GM12878 (cell line): ENCODE measurements at regions not wholly inside any gene's neighbourhood (a gene's known extent, or its start where the extent isn't known, plus 50 kb on each side); places are given as distances from the start of the nearest gene placed in this dataset.

Experiments
- ATAC-seq: fragments of 200-7000 bp; cut with Tn5 transposase; 3 replicates; pipeline ENCODE4 v1.9.1; 2020; ENCODE audit warnings: mild to moderate bottlenecking, moderate library complexity
- BruUV-seq: library from RNA; stranded (reverse); fragments of 400-500 nt; replicated peaks from 2 replicates; lab custom pipeline; 2021; lab: Mats Ljungman, UMichigan
- CTCF ChIA-PET: fragments of 300-600 bp; sonication (Branson Sonifier 250); formaldehyde crosslinking; extraction: SDS; loops from one replicate; lab custom pipeline; 2021; ENCODE audit warnings: inconsistent platforms; lab: Yijun Ruan, JAX
- POLR2A ChIA-PET: fragments of 350-600 bp; formaldehyde crosslinking; extraction: SDS; loops from one replicate; lab custom pipeline; 2021; ENCODE audit warnings: inconsistent platforms; lab: Charles Lee
- RAD21 ChIA-PET: fragments of 300-600 bp; sonication (Branson Sonifier 250); formaldehyde crosslinking; loops from one replicate; lab custom pipeline; 2023; ENCODE audit warnings: antibody characterized with exemption; ENCODE audit not compliant: unreplicated experiment; lab: Charles Lee
- SMC1A ChIA-PET: fragments of 300-600 bp; sonication (Branson Sonifier 250); formaldehyde crosslinking; loops from one replicate; lab custom pipeline; 2023; ENCODE audit not compliant: unreplicated experiment, uncharacterized antibody; lab: Charles Lee
- DNase-seq: peaks from one replicate; pipeline ENCODE4 v3.0.0-alpha.2; 2011; ENCODE audit warnings: low read depth, low spot score
- FAIRE-seq: peaks from 3 replicates; lab custom pipeline; 2011; peaks lifted over from hg19 to GRCh38; lab: Jason Lieb, UNC
- H2AFZ ChIP-seq: 2 replicates; pipeline ENCODE4 v1.6.0; 2011; ENCODE audit warnings: low read depth, low read length, control low read depth; ENCODE audit not compliant: control insufficient read depth
- H3K27ac ChIP-seq: 2 replicates; pipeline ENCODE4 v1.5.1; 2011; ENCODE audit warnings: control low read depth; ENCODE audit not compliant: control insufficient read depth, insufficient read depth
- H3K27me3 ChIP-seq, 2 experiments: replicated peaks in 1 of 2; 2 replicates each; pipeline versions ENCODE4 v1.6.0 to v1.6.1; 2011; ENCODE audit warnings: low read length in 1 of 2; ENCODE audit not compliant: control insufficient read depth in 2 of 2, insufficient read depth in 2 of 2
- H3K36me3 ChIP-seq, 2 experiments: 2 replicates each; pipeline ENCODE4 v1.5.1; 2011; ENCODE audit warnings: low read length in 1 of 2; ENCODE audit not compliant: control insufficient read depth in 2 of 2, insufficient read depth in 2 of 2
- H3K4me1 ChIP-seq: 2 replicates; pipeline ENCODE4 v1.6.1; 2011; ENCODE audit warnings: mild to moderate bottlenecking, low read length, moderate library complexity, mixed read lengths; ENCODE audit not compliant: control insufficient read depth, insufficient read depth
- H3K4me2 ChIP-seq: 2 replicates; pipeline ENCODE4 v1.6.0; 2011; ENCODE audit warnings: control low read depth; ENCODE audit not compliant: control insufficient read depth, insufficient read depth
- H3K4me3 ChIP-seq: fragments of 200-600 bp; sonication (generic); 2 replicates; pipeline ENCODE4 v1.5.1; 2016
- H3K79me2 ChIP-seq: 2 replicates; pipeline ENCODE4 v1.6.0; 2011; ENCODE audit warnings: low read length; ENCODE audit not compliant: control insufficient read depth, insufficient read depth
- H3K9ac ChIP-seq: 2 replicates; pipeline ENCODE4 v1.8.0; 2011; ENCODE audit warnings: low read length, control low read depth, mixed read lengths; ENCODE audit not compliant: control insufficient read depth, insufficient read depth
- H3K9me3 ChIP-seq: replicated peaks from 3 replicates; pipeline ENCODE4 v1.5.1; 2011; ENCODE audit warnings: mild to moderate bottlenecking, low read length; ENCODE audit not compliant: control insufficient read depth, insufficient read depth
- H4K20me1 ChIP-seq: 2 replicates; pipeline ENCODE4 v1.6.0; 2011; ENCODE audit not compliant: control insufficient read depth, insufficient read depth
- ASH2L ChIP-seq: fragments of 300-600, 200-600 bp; sonication (generic); IDR thresholded peaks from 2 replicates; pipeline ENCODE4 v1.6.1; 2017; ENCODE audit warnings: low read depth, mild to moderate bottlenecking, borderline replicate concordance
- CREM ChIP-seq: IDR thresholded peaks from 2 replicates; pipeline ENCODE4 v1.6.1; 2014; ENCODE audit warnings: antibody characterized with exemption, low read depth
- EP300 ChIP-seq, 2 experiments: fragments of 150-350 bp in 1 of 2; IDR thresholded peaks; 2 replicates each; pipeline ENCODE4 v1.6.1; 2011 to 2012; ENCODE audit warnings: low read depth in 2 of 2, low read length in 2 of 2, borderline replicate concordance in 1 of 2, improper control_type of control experiment in 1 of 2, inconsistent platforms in 1 of 2; ENCODE audit not compliant: control insufficient read depth in 1 of 2
- HCFC1 ChIP-seq: fragments of 150-350 bp; IDR thresholded peaks from 2 replicates; pipeline ENCODE4 v1.6.1; 2014; ENCODE audit warnings: low read length
- IKZF1 ChIP-seq: fragments of 450-650 bp; conservative IDR thresholded peaks from 2 replicates; pipeline ENCODE4 v1.6.1; 2017; ENCODE audit warnings: antibody characterized with exemption, mild to moderate bottlenecking
- MTA2 ChIP-seq: fragments of 450-650 bp; IDR thresholded peaks from 2 replicates; pipeline ENCODE4 v1.6.1; 2016; ENCODE audit warnings: low read depth, mild to moderate bottlenecking, moderate library complexity
- POLR2AphosphoS5 ChIP-seq: IDR thresholded peaks from 2 replicates; pipeline ENCODE4 v1.6.1; 2011; ENCODE audit warnings: mild to moderate bottlenecking, low read length, inconsistent platforms
- SMC3 ChIP-seq: IDR thresholded peaks from 2 replicates; pipeline ENCODE4 v1.6.1; 2011; ENCODE audit warnings: low read length, improper control_type of control experiment, borderline replicate concordance
- ZNF24 ChIP-seq: fragments of 450-650 bp; IDR thresholded peaks from 2 replicates; pipeline ENCODE4 v1.6.1; 2017; ENCODE audit warnings: antibody characterized with exemption, mild to moderate bottlenecking
- ZNF274 ChIP-seq: IDR thresholded peaks from one replicate; pipeline ENCODE4 v1.8.0; 2011; ENCODE audit not compliant: insufficient read length, insufficient read depth
- ZNF622 ChIP-seq: fragments of 450-650 bp; IDR thresholded peaks from 2 replicates; pipeline ENCODE4 v1.6.1; 2017; ENCODE audit warnings: mild to moderate bottlenecking, inconsistent platforms
- WGBS: methylation state at CpG from one replicate; pipeline ENCODE4 v1.1.6; 2016; ENCODE audit warnings: low lambda C conversion rate; ENCODE audit not compliant: insufficient replicate concordance, insufficient coverage; ENCODE audit errors: missing lambda C conversion rate; 5-methylcytosine and 5-hydroxymethylcytosine counted together
- in situ Hi-C: fragments of 300-500 bp; cut with MboI; formaldehyde crosslinking; loops from 9 replicates; pipeline ENCODE4 v1.14.3; 2018; ENCODE audit warnings: mixed read lengths
- intact Hi-C: fragments of 100-400 bp; cut with micrococcal nuclease; formaldehyde crosslinking; loops from one replicate; pipeline ENCODE4 v1.14.2; 2022; ENCODE audit not compliant: unreplicated experiment
- TF ChIP-seq, protein P1 (sequence below), 3 experiments: IDR thresholded peaks in 2 of 3; conservative IDR thresholded peaks in 1 of 3; 2 replicates each; pipeline ENCODE4 v1.5.1; 2011; ENCODE audit warnings: low read depth in 3 of 3, low read length in 3 of 3, mild to moderate bottlenecking in 3 of 3, control low read depth in 2 of 3, moderate library complexity in 2 of 3, inconsistent platforms in 1 of 3, mixed read lengths in 1 of 3; ENCODE audit not compliant: control insufficient read depth in 2 of 3, insufficient read depth in 1 of 3; ENCODE audit errors: extremely low read depth in 1 of 3
- TF ChIP-seq, protein P2 (sequence below): fragments of 150-350 bp; IDR thresholded peaks from 2 replicates; pipeline ENCODE4 v1.6.1; 2014; ENCODE audit warnings: mild to moderate bottlenecking, low read depth, low read length
- TF ChIP-seq, protein P3 (sequence below): fragments of 450-650 bp; formaldehyde crosslinking; IDR thresholded peaks from 2 replicates; pipeline ENCODE4 v1.4.0; 2022; ENCODE audit warnings: mild to moderate bottlenecking, moderate library complexity
- TF ChIP-seq, protein P4 (sequence below): fragments of 450-650 bp; formaldehyde crosslinking; IDR thresholded peaks from 2 replicates; pipeline ENCODE4 v1.5.0; 2022; ENCODE audit warnings: mild to moderate bottlenecking, missing genetic modification characterization

DNA sequence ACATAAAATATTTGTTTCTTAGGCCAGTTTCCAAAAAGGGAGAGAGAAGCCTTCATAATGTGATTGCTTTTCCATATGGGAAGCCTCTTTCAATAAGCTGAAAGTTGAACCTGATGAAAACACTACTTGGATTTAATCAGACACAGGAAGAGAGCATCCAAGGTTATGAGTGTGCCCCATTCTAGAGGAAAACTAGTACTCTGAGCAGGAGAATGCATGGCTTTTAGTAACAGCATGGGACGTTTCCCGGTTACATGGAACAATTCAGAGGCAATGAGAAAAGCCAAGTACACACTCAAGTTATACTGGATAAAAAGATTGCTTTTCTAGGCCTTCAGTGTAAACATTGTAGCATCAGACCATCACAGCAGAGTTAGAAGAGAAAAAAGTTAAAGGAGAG is 315.8 kb downstream of the ZNF516 start:
- in situ Hi-C loops (no loop called here), intact Hi-C loops (no loop called here)
- H4K20me1 ChIP-seq = no peaks in the 10 kb centered on the region
- no peaks in the 10 kb centered on the region for H3K4me1 ChIP-seq
- H3K79me2 ChIP-seq = no peaks in the 10 kb centered on the region
- H3K9me3 ChIP-seq = no peaks in the 10 kb centered on the region
- DNase-seq = no peak
- ChIA-PET RAD21 (no interaction called here), CTCF (interaction anchor here (1.4 kb wide), 1 partner anchor 7 kb away, joined by 3 read pairs; no protein-coding TSS in a partner anchor), POLR2A (no interaction called here), SMC1A (no interaction called here)
- ATAC-seq = no peak
- H3K9ac ChIP-seq = no peak overlapping the region
- no peak overlapping the region for H3K4me2 ChIP-seq
- H3K27ac ChIP-seq = no peak overlapping the region
- FAIRE-seq = no peak
- no peak overlapping the region for H2AFZ ChIP-seq
- BruUV-seq = no TSS peak
- H3K4me3 ChIP-seq = no peak overlapping the region
- 0 out of 4 replicates have a peak, but pooled peaks cover 0 to 2% of the 10 kb centered on the region in 2 experiments for H3K27me3 ChIP-seq
- H3K36me3 ChIP-seq = no peaks in the 10 kb centered on the region
- 0% methylated on average over 2 of the region's 2 CpGs for WGBS
- TF ChIP-seq EP300 (IDR thresholded peaks at IDR 0.05; ENCODE audit: borderline replicate concordance in 1 of 2, control insufficient read depth in 1 of 2, low read depth in 2 of 2, low read length in 2 of 2) (no peak), ZNF274 (no peak), ASH2L (no peak), ZNF622 (no peak), MTA2 (no peak), CREM (no peak), HCFC1 (no peak), POLR2AphosphoS5 (no peak), IKZF1 (no peak), ZNF24 (no peak), SMC3 (no peak)
- TF ChIP-seq, protein P1, sequence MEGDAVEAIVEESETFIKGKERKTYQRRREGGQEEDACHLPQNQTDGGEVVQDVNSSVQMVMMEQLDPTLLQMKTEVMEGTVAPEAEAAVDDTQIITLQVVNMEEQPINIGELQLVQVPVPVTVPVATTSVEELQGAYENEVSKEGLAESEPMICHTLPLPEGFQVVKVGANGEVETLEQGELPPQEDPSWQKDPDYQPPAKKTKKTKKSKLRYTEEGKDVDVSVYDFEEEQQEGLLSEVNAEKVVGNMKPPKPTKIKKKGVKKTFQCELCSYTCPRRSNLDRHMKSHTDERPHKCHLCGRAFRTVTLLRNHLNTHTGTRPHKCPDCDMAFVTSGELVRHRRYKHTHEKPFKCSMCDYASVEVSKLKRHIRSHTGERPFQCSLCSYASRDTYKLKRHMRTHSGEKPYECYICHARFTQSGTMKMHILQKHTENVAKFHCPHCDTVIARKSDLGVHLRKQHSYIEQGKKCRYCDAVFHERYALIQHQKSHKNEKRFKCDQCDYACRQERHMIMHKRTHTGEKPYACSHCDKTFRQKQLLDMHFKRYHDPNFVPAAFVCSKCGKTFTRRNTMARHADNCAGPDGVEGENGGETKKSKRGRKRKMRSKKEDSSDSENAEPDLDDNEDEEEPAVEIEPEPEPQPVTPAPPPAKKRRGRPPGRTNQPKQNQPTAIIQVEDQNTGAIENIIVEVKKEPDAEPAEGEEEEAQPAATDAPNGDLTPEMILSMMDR (IDR thresholded peaks at IDR 0.05 in 2 of 3, conservative IDR thresholded peaks at IDR 0.05 in 1 of 3; ENCODE audit: control insufficient read depth in 2 of 3, extremely low read depth in 1 of 3, insufficient read depth in 1 of 3, low read depth in 3 of 3, low read length in 3 of 3) = no peak
- TF ChIP-seq, protein P2, sequence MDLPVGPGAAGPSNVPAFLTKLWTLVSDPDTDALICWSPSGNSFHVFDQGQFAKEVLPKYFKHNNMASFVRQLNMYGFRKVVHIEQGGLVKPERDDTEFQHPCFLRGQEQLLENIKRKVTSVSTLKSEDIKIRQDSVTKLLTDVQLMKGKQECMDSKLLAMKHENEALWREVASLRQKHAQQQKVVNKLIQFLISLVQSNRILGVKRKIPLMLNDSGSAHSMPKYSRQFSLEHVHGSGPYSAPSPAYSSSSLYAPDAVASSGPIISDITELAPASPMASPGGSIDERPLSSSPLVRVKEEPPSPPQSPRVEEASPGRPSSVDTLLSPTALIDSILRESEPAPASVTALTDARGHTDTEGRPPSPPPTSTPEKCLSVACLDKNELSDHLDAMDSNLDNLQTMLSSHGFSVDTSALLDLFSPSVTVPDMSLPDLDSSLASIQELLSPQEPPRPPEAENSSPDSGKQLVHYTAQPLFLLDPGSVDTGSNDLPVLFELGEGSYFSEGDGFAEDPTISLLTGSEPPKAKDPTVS = no peak
- TF ChIP-seq, protein P3, sequence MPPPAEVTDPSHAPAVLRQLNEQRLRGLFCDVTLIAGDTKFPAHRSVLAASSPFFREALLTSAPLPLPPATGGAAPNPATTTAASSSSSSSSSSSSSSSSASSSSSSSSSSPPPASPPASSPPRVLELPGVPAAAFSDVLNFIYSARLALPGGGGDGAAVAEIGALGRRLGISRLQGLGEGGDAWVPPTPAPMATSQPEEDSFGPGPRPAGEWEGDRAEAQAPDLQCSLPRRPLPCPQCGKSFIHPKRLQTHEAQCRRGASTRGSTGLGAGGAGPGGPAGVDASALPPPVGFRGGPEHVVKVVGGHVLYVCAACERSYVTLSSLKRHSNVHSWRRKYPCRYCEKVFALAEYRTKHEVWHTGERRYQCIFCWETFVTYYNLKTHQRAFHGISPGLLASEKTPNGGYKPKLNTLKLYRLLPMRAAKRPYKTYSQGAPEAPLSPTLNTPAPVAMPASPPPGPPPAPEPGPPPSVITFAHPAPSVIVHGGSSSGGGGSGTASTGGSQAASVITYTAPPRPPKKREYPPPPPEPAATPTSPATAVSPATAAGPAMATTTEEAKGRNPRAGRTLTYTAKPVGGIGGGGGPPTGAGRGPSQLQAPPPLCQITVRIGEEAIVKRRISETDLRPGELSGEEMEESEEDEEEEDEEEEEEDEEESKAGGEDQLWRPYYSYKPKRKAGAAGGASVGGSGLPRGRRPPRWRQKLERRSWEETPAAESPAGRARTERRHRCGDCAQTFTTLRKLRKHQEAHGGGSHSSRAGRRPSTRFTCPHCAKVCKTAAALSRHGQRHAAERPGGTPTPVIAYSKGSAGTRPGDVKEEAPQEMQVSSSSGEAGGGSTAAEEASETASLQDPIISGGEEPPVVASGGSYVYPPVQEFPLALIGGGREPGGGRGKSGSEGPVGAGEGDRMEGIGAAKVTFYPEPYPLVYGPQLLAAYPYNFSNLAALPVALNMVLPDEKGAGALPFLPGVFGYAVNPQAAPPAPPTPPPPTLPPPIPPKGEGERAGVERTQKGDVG (CRISPR knock-in tag) = no peak
- TF ChIP-seq, protein P4, sequence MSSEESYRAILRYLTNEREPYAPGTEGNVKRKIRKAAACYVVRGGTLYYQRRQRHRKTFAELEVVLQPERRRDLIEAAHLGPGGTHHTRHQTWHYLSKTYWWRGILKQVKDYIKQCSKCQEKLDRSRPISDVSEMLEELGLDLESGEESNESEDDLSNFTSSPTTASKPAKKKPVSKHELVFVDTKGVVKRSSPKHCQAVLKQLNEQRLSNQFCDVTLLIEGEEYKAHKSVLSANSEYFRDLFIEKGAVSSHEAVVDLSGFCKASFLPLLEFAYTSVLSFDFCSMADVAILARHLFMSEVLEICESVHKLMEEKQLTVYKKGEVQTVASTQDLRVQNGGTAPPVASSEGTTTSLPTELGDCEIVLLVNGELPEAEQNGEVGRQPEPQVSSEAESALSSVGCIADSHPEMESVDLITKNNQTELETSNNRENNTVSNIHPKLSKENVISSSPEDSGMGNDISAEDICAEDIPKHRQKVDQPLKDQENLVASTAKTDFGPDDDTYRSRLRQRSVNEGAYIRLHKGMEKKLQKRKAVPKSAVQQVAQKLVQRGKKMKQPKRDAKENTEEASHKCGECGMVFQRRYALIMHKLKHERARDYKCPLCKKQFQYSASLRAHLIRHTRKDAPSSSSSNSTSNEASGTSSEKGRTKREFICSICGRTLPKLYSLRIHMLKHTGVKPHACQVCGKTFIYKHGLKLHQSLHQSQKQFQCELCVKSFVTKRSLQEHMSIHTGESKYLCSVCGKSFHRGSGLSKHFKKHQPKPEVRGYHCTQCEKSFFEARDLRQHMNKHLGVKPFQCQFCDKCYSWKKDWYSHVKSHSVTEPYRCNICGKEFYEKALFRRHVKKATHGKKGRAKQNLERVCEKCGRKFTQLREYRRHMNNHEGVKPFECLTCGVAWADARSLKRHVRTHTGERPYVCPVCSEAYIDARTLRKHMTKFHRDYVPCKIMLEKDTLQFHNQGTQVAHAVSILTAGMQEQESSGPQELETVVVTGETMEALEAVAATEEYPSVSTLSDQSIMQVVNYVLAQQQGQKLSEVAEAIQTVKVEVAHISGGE = no peak
